ENCODE measurements at regions not wholly inside any gene's neighbourhood (a gene's known extent, or its start where the extent isn't known, plus 50 kb on each side); places are given as distances from the start of the nearest gene placed in this dataset.

DNA sequence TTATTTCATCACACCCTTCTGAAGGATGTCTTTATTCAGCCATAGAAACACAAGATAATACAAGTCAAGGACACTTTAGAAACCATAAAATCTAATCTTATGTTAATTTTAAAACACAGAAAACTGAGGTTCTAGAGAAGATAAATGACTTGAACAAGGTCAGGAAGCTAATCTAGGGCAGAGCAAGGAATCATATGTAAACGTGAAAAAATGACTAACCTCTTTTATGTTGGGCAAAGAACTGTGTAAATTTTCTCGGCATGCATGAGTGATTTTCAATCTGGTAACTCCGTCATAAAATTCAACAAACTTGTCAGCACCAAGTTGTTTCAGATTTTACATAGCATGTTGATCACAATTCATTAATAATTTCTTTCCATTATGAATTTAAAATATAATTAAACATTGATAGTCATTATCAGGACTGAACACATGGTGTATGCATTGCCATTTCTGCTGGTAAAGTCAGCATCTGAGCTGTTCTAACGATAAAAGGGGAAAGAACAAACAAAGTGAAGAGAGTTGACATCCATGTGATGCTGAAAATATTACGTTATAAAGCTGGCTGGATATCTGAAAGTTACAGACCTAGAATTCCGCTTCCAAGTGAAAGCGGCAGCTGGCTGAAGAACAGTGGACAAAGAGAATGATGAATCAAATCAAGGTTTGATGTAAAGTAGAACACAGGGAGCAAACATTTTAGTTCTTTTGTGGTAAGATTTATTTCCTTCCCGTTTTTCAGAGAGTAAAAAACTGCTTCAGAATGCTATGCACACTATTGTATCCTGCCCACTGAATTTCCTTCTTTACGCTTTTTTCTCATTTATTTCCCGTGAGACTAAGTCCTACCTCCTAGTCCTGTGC, 1037.4 kb upstream of the TMPRSS15 start:
- TF ChIP-seq, protein P1, sequence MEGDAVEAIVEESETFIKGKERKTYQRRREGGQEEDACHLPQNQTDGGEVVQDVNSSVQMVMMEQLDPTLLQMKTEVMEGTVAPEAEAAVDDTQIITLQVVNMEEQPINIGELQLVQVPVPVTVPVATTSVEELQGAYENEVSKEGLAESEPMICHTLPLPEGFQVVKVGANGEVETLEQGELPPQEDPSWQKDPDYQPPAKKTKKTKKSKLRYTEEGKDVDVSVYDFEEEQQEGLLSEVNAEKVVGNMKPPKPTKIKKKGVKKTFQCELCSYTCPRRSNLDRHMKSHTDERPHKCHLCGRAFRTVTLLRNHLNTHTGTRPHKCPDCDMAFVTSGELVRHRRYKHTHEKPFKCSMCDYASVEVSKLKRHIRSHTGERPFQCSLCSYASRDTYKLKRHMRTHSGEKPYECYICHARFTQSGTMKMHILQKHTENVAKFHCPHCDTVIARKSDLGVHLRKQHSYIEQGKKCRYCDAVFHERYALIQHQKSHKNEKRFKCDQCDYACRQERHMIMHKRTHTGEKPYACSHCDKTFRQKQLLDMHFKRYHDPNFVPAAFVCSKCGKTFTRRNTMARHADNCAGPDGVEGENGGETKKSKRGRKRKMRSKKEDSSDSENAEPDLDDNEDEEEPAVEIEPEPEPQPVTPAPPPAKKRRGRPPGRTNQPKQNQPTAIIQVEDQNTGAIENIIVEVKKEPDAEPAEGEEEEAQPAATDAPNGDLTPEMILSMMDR (IDR thresholded peaks at IDR 0.05; ENCODE audit: insufficient read depth, low read depth, low read length) = no peak
- no peak for TF ChIP-seq EZH2 (IDR thresholded peaks at IDR 0.05; ENCODE audit: insufficient read depth, low read length)

Data from astrocyte (in vitro differentiated cells and primary cell).